ENCODE measurements at regions not wholly inside any gene's neighbourhood (a gene's known extent, or its start where the extent isn't known, plus 50 kb on each side); places are given as distances from the start of the nearest gene placed in this dataset.

- DNase-seq, result no peak
Observed at GRCh38 chr10:121405096-121405495, 193.1 kb downstream of the FGFR2 start.

GRCh38 chr10:121405549-121405948, 192.7 kb downstream of the FGFR2 start:
- no peak for DNase-seq

GRCh38 chr10:121405953-121406352, 192.3 kb downstream of the FGFR2 start:
- no peak for DNase-seq

GRCh38 chr10:121406823-121407545, 191.3 kb downstream of the FGFR2 start:
- DNase-seq, result no peak

- DNase-seq, result no peak
Observed at GRCh38 chr10:121409466-121410104, 188.7 kb downstream of the FGFR2 start.

- no peak for DNase-seq
Observed at GRCh38 chr10:121411004-121411403, 187.2 kb downstream of the FGFR2 start.

- DNase-seq, result no peak
Observed at GRCh38 chr10:121413951-121414350, 184.3 kb downstream of the FGFR2 start.

GRCh38 chr10:121414366-121415062, 183.7 kb downstream of the FGFR2 start:
- no peak for DNase-seq

- no peak for DNase-seq
Observed at GRCh38 chr10:121415063-121415399, 183.2 kb downstream of the FGFR2 start.

GRCh38 chr10:121416071-121416470, 182.2 kb downstream of the FGFR2 start:
- no peak for DNase-seq

- DNase-seq, result no peak
Observed at GRCh38 chr10:121417298-121417697, 180.9 kb downstream of the FGFR2 start.

- DNase-seq, result peak in 1 of 2 donors; percentile 9
Observed at GRCh38 chr10:121418126-121418777, 180.0 kb downstream of the FGFR2 start.

GRCh38 chr10:121420006-121420405, 178.2 kb downstream of the FGFR2 start:
- DNase-seq, result no peak

GRCh38 chr10:121422096-121422495, 176.1 kb downstream of the FGFR2 start:
- DNase-seq, result no peak

GRCh38 chr10:121425623-121426022, 172.6 kb downstream of the FGFR2 start:
- no peak for DNase-seq

GRCh38 chr10:121426307-121426706, 171.9 kb downstream of the FGFR2 start:
- no peak for DNase-seq

Data from inflammatory macrophage treated with lipopolysaccharide for 1 hour (primary cell).